ENCODE measurements at regions not wholly inside any gene's neighbourhood (a gene's known extent, or its start where the extent isn't known, plus 50 kb on each side); places are given as distances from the start of the nearest gene placed in this dataset.

DNA sequence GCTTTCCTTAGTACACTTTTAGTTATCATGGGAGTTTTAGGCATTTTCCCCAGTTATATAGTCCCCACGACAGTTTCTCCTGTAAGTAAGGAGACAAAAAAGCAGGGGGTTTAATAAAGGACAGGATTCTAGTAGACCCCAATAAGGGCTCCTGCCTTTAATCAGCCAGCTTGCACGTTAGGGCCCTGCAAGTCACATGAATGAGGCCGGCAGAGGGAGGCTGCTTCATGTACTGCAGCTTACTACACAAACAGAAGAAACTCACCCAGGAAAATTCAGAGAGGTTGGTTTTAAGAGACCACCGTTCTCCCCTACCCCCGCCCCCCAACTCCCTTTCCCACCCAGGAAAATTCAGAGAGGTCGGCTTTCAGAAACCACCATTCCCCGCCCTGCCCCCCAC, 229.7 kb upstream of the MOCS1 start:
- Histone ChIP-seq H2BK120ac (ENCODE audit: low read depth, low read length) (no peak overlapping the region), H3K4me1 (ENCODE audit: control insufficient read depth, insufficient read depth, low read length) (no peaks in the 10 kb centered on the region), H3K4ac (ENCODE audit: low read depth, low read length) (no peak overlapping the region), H3K9me1 (ENCODE audit: insufficient read depth, low read length) (no peaks in the 10 kb centered on the region), H3K14ac (replicated peaks; ENCODE audit: low read depth, low read length) (no peak overlapping the region), H3K23ac (ENCODE audit: low read depth, low read length) (no peak overlapping the region), H4K91ac (ENCODE audit: insufficient read depth, low read depth, low read length) (no peak overlapping the region), H2BK5ac (ENCODE audit: low read depth, low read length, poor library complexity, severe bottlenecking) (no peak overlapping the region), H4K20me1 (ENCODE audit: insufficient read depth, low read length) (no peaks in the 10 kb centered on the region), H3K79me1 (ENCODE audit: low read depth in 1 of 2, low read length in 2 of 2) (no peaks in the 10 kb centered on the region), H2AK5ac (ENCODE audit: low read depth, low read length) (no peak overlapping the region), H2BK20ac (ENCODE audit: low read depth, low read length) (no peak overlapping the region), H4K8ac (ENCODE audit: low read depth in 2 of 2, low read length in 2 of 2) (no peak overlapping the region), H3K9me3 (ENCODE audit: control insufficient read depth, insufficient read depth, low read length) (peaks cover 3% of the 10 kb centered on the region; the same call in 1 of the 2 replicates), H3K36me3 (ENCODE audit: control insufficient read depth, insufficient read depth, low read length) (no peaks in the 10 kb centered on the region), H2BK15ac (ENCODE audit: low read depth, low read length) (no peak overlapping the region), H3K9ac (ENCODE audit: low read depth, low read length) (no peak overlapping the region), H2AFZ (replicated peaks; ENCODE audit: low read length, poor library complexity) (no peak overlapping the region), H2AK9ac (replicated peaks; ENCODE audit: low read depth, low read length, poor library complexity) (no peak overlapping the region), H3K4me3 (ENCODE audit: insufficient read depth, low read depth, low read length) (no peak overlapping the region), H3K18ac (ENCODE audit: low read depth, low read length) (no peak overlapping the region), H3K4me2 (ENCODE audit: low read depth, low read length) (no peak overlapping the region), H3K27me3 (ENCODE audit: control insufficient read depth, insufficient read depth, low read length) (no peaks in the 10 kb centered on the region), H3K27ac (ENCODE audit: insufficient read depth, low read length) (no peak overlapping the region), H4K5ac (ENCODE audit: low read depth, low read length) (no peak overlapping the region), H3K56ac (ENCODE audit: extremely low read depth, insufficient read depth, low read length) (no peak overlapping the region)
- TF ChIP-seq MAFK (IDR thresholded peaks at IDR 0.05; ENCODE audit: low read depth, low read length) (no peak), RCOR1 (IDR thresholded peaks at IDR 0.05; ENCODE audit: insufficient replicate concordance, low read length) (no peak), CEBPB (IDR thresholded peaks at IDR 0.05; ENCODE audit: low read depth, low read length) (no peak), MXI1 (IDR thresholded peaks at IDR 0.05; ENCODE audit: borderline replicate concordance, low read depth, low read length) (no peak), BHLHE40 (IDR thresholded peaks at IDR 0.05; ENCODE audit: low read depth, low read length) (no peak), SMC3 (IDR thresholded peaks at IDR 0.05; ENCODE audit: low read depth, low read length) (no peak), NFE2L2 (IDR thresholded peaks at IDR 0.05; ENCODE audit: low read depth, low read length) (no peak), RFX5 (IDR thresholded peaks at IDR 0.05; ENCODE audit: low read depth, low read length) (no peak), MAZ (IDR thresholded peaks at IDR 0.05; ENCODE audit: borderline replicate concordance, low read depth, low read length) (no peak), CHD1 (IDR thresholded peaks at IDR 0.05; ENCODE audit: low read depth, low read length) (no peak), RAD21 (IDR thresholded peaks at IDR 0.05; ENCODE audit: low read length) (no peak)
- TF ChIP-seq, protein P1, sequence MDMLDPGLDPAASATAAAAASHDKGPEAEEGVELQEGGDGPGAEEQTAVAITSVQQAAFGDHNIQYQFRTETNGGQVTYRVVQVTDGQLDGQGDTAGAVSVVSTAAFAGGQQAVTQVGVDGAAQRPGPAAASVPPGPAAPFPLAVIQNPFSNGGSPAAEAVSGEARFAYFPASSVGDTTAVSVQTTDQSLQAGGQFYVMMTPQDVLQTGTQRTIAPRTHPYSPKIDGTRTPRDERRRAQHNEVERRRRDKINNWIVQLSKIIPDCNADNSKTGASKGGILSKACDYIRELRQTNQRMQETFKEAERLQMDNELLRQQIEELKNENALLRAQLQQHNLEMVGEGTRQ (IDR thresholded peaks at IDR 0.05; ENCODE audit: low read depth, low read length), result no peak
- TF ChIP-seq, protein P2, sequence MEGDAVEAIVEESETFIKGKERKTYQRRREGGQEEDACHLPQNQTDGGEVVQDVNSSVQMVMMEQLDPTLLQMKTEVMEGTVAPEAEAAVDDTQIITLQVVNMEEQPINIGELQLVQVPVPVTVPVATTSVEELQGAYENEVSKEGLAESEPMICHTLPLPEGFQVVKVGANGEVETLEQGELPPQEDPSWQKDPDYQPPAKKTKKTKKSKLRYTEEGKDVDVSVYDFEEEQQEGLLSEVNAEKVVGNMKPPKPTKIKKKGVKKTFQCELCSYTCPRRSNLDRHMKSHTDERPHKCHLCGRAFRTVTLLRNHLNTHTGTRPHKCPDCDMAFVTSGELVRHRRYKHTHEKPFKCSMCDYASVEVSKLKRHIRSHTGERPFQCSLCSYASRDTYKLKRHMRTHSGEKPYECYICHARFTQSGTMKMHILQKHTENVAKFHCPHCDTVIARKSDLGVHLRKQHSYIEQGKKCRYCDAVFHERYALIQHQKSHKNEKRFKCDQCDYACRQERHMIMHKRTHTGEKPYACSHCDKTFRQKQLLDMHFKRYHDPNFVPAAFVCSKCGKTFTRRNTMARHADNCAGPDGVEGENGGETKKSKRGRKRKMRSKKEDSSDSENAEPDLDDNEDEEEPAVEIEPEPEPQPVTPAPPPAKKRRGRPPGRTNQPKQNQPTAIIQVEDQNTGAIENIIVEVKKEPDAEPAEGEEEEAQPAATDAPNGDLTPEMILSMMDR (conservative IDR thresholded peaks at IDR 0.05; ENCODE audit: low read depth, low read length), result no peak
- TF ChIP-seq, protein P3, sequence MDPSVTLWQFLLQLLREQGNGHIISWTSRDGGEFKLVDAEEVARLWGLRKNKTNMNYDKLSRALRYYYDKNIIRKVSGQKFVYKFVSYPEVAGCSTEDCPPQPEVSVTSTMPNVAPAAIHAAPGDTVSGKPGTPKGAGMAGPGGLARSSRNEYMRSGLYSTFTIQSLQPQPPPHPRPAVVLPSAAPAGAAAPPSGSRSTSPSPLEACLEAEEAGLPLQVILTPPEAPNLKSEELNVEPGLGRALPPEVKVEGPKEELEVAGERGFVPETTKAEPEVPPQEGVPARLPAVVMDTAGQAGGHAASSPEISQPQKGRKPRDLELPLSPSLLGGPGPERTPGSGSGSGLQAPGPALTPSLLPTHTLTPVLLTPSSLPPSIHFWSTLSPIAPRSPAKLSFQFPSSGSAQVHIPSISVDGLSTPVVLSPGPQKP (IDR thresholded peaks at IDR 0.05; ENCODE audit: borderline replicate concordance, low read depth, low read length), result no peak
- in situ Hi-C loops (cut with MboI; ENCODE audit: low sequenced_read_pairs), result no loop called here
- POLR2A ChIA-PET (ENCODE audit: unreplicated experiment), result no interaction called here
- no CpG with 5 or more reads among the region's 7 CpGs for WGBS, 2 experiments (ENCODE audit: extremely low coverage in 2 of 2, insufficient read length in 1 of 2)
- dilution Hi-C loops (cut with HindIII; ENCODE audit: low sequenced_read_pairs, unreplicated experiment), result no loop called here
- CTCF ChIA-PET, result no interaction called here
- ATAC-seq (ENCODE audit: low read depth) (no peak), DNase-seq (no peak)
- intact Hi-C loops (cut with micrococcal nuclease), result no loop called here
- BruUV-seq (replicated peaks), result no TSS peak

Measured in IMR-90 (cell line).